ENCODE measurements at regions not wholly inside any gene's neighbourhood (a gene's known extent, or its start where the extent isn't known, plus 50 kb on each side); places are given as distances from the start of the nearest gene placed in this dataset.

DNA sequence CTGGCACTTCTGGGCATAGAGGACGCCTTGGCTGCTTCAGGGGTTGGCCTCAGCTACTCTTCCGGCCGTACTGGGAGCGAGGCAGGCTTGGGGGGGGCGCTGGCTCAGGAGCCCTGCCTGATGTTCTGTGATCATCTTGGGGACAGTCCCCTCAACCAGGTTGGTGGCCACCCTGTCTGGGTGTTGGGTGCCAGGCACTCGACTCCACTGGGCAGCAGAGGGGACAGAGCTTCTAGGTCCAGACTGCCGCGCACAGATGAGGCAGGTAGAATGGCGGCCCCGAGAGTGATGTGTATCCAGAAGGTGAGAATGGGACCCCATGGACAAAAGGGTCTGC lies 84.9 kb downstream of the ASB1 start:
- TF ChIP-seq, protein P1, sequence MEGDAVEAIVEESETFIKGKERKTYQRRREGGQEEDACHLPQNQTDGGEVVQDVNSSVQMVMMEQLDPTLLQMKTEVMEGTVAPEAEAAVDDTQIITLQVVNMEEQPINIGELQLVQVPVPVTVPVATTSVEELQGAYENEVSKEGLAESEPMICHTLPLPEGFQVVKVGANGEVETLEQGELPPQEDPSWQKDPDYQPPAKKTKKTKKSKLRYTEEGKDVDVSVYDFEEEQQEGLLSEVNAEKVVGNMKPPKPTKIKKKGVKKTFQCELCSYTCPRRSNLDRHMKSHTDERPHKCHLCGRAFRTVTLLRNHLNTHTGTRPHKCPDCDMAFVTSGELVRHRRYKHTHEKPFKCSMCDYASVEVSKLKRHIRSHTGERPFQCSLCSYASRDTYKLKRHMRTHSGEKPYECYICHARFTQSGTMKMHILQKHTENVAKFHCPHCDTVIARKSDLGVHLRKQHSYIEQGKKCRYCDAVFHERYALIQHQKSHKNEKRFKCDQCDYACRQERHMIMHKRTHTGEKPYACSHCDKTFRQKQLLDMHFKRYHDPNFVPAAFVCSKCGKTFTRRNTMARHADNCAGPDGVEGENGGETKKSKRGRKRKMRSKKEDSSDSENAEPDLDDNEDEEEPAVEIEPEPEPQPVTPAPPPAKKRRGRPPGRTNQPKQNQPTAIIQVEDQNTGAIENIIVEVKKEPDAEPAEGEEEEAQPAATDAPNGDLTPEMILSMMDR (conservative IDR thresholded peaks at IDR 0.05 in 1 of 2, IDR thresholded peaks at IDR 0.05 in 1 of 2; ENCODE audit: extremely low read depth in 1 of 2, insufficient read depth in 1 of 2, low read depth in 1 of 2, low read length in 2 of 2) = no peak
- TF ChIP-seq EZH2 (IDR thresholded peaks at IDR 0.05; ENCODE audit: borderline replicate concordance, low read length) = no peak
